CD4-positive, alpha-beta T cell treated with Interleukin-6 at 100 ng/mL for 8 hours (primary cell): ENCODE measurements at regions not wholly inside any gene's neighbourhood (a gene's known extent, or its start where the extent isn't known, plus 50 kb on each side); places are given as distances from the start of the nearest gene placed in this dataset.

ENCODE experiments used
- DNase-seq: peaks from one replicate; pipeline ENCODE4 v3.0.0-alpha.2; 2020; ENCODE audit warnings: mixed read lengths, low spot score

DNA sequence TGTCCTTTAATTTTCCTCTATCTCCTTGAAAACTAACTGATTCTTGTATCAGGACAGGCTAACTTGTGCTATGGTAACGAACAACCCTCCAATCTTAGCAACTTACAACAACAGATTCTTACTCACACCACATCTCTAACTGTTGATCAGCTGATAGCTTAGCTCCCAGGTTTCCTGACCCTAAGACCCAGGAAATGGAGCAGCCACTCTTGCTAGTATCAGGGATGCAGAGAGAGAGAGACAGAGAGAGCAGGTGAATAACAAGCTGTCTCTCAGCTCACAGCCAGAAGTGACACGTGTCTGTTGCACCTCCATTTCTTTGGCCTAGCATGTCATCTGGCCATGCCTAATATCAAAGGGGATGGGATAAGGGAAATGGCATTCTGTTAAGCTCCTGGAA lies 1289.0 kb upstream of the AUTS2 start:
- DNase-seq, result no peak

DNA sequence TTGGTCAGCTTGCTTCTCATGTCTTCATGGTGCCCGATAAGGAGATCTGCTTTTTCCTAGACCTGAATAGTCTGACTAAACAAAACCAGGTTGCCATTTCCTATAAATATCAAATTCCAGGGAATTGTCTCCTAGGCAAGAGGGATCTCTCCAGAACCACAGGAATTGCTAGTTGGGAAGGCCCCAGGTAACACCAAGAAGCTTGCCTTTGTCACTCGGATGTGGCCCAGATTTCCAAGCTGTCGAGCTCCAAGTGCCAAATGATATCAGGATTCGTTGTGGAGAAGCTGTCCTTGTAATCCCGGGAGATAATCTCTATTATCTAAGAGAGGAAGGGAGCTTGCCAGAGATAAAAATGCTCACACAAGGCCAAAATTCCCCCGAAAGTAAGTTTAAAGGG lies 1288.5 kb upstream of the AUTS2 start:
- no peak for DNase-seq

DNA sequence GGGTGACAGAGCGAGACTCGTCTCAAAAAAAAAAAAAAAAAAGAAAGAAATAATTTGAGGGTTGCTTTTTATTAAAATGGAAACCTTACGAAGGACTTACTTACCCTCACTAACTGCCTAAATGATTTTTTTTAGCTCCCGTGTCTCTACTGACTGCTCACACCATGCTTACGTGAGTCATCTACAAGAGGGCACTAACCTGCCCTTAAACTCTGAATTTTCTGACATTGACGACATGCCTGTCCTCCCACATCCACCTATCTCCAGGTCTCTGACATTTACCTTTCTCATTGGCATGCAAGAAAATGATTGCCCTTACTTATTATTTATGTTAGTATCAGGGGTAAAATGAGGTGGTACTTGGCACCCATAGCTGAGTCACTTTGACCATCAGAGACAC lies 1286.3 kb upstream of the AUTS2 start:
- DNase-seq, result no peak

DNA sequence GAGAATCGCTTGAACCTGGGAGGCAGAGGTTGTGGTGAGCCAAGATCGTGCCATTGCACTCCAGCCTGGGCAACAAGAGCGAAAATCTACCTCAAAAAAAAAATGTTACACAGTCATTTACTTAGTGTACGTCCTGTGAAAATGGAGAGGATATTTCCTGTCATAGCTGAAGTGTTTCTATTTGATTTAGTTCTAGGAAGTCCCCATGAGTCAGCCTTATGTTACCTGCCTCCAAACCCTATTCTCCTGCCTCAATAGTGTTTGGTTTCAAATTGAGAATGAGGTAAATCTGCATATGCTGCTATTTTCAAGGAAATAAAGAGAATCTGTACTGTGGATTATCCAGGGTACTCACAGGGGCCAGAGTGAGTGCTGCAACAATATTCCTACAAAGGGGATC lies 1284.5 kb upstream of the AUTS2 start:
- DNase-seq, result no peak

DNA sequence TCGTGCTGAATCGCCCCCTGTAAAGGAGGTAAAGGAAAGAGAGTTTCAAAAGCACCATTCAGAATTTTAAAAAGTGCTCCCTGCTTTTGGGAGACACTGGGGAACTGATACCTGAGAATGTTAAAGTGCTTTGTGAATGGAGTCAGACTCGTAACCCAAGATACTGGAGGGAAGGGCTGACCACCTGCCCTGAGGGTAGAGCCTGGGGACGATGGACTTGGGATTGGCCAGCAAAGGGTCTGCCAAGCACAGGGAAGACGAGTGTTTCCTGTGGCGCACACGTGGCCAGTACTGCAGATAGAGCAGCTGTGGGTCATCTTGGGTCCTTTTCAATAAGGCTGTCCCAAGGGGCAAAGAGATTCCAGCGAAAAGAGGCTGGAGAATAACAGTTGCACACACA lies 1284.1 kb upstream of the AUTS2 start:
- DNase-seq, result no peak

DNA sequence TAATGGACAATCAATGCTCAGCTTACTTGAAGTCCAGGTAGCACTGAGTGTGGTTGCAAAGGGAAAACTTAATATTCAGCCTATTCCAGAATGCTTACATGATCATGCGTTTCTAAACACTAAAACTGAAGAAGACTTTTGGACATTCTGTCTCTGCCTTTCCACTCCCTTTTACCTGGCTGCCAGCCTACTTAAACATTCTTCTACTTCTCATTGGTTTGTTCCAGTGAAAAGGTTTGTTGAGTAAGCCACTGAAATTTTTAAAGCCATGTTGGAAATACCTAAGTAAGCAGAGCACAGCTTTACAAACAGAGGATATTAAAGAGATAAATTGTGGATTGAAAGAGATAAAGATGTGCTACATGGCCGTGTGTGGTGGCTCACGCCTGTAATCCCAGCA lies 1280.8 kb upstream of the AUTS2 start:
- no peak for DNase-seq

DNA sequence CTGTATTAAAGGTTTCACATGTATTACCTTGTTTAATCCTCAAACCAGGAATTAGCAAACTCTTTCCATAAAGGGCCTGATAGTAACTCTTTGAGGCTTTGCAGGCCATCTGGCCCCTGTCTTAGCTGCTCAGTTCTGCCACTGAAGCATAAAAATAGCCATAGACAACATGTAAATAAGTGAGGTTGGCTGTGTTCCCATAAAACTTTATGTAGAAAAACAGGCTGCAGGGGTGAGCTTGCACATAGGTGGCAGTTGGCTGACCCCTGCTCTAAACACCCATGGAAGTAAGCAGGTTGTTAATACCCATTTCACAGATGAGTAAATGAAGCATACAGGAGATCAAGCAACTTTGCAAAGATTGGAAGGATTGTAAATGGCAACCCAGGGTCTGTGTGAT lies 1279.2 kb upstream of the AUTS2 start:
- no peak for DNase-seq

DNA sequence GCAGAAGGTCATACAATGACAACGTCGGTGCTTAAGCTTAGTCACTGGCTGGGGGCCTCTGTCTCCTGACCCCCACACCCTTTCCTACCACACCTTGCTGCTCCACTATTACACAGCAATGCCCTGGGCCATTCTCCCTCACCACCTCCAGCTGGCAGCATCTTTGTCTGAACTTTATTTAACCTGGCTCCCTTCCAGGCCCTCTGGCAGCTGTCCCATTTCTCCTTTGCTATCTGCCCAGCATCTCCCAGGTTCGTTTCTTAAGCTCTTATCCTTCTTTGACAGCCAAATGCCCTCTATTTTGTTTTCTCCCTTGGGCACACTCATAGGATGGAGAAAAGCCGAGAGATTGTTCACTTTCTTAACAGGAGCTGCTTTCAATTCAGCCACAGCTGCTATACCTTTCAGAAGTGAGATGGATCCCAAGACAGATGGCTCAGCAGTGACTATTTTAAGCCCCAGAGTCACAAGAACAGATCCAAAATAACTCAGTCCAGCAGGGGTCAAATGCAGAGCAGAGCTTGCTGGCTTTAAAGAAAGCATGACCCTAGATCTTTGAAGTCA lies 1277.1 kb upstream of the AUTS2 start:
- DNase-seq, result no peak

DNA sequence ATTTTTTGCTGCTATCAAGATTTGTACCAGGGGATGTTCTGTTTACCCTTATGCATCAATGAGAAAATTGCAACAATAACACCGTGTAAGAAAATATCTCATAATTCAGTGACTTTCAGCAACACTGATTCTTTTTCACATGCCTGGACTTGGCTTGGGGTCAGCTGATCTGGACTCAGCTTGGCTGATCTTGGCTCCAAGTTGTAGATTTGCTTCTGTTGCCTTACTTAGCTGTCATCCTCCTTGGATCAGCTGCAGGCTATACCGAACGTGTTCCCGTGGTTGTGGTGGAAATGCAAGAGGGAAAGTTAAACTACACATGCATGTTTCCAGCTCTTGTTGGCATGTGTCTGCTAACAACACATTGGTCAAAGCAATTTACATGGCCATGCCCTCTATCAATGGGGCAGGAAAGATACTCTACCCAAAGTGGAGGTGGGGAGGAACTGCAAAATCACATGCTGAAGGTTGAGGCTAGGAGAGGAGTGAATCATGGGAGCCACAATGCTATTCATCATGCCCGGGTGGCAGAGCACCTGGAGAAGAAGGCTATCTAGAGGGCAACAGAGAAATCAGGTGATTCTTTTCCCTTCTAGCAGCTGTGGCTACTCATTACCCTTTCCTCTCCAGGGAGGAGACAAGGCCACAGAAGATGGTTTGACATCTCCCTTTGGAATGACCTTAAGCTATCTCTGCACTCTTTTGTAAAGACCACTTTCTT lies 1276.3 kb upstream of the AUTS2 start:
- DNase-seq, result no peak

DNA sequence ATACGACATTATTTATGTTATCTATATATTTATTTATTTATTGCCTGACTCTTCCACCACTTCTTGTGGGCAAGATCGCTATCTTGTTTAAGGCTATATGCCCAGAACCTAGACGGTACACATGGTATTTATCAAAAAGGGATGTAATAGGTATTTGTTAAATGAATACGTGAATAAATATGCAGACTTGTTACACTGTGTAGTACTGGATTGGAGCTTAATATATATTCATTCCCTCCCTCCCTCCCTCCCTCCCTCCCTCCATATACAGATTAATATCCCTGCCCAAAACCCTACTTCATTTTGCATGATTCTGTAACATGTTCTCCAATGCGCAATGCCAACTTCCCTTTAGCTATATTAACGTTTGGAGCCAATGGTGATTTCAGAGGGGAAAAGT lies 1273.7 kb upstream of the AUTS2 start:
- no peak for DNase-seq

DNA sequence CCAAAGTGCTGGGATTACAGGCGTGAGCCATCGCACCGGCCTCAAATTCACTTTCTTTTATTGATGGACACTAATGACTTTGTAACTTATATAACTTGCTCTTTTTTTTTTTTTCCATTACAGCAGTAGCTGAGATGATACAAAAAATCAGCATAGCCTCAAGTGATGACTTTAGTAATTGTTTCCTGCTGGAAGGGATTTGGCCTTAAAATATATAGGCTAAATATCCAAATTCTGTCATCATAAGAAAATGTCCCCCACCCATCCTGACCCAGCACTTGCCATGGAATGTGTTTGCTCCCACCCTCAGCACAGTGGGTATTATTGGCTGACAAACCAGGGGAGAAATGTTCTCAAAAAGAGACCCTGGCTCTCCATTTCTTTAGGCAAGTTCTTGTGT lies 1264.1 kb upstream of the AUTS2 start:
- no peak for DNase-seq

DNA sequence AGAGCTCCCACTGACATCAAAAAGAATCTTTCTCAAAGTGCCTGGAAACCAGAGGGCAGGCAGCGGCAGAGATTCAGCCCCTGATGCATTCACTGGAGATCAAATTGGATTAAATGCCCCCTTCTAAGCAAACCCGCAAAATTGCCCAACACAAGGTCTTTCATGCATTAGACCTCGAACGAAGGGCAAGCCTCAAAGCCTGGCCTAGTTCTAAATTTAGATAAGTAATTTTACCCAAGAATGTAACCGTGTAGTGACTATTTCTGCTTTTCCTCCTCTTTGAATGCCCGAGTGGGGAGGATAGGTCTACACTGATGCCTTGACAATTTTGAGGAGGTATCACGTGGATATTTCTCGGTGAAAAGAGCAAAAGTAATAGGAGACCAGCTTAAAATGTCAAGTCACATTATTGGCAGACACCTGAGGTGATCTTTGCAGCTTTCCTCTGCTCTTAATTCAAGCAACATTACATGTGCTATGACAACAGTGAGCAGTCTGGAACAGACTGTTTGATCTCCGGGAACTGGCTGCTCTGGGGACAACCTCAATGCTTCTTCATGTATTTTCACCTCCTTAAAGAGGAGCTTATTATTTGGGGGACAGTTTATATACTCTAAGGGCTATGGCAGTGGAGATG lies 1263.5 kb upstream of the AUTS2 start:
- no peak for DNase-seq

DNA sequence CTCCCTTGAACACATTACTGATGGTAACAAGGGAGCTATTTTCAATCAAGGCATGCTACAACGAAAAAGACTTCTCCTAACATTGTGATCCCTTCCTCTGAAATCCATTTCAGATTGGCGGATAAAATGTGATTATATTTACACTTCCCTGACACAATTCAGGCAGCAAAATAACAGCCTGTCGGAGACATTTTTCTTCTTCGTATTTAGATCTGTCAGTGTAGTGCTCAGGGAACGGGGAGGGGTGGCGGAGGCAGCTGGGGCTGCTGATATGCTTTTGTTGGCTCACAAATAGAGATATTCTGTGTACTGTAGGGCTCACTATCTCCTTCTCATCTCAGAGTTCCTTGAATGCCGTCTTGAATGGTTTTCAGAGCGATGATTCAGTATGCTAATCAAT lies 1261.7 kb upstream of the AUTS2 start:
- DNase-seq, result no peak

DNA sequence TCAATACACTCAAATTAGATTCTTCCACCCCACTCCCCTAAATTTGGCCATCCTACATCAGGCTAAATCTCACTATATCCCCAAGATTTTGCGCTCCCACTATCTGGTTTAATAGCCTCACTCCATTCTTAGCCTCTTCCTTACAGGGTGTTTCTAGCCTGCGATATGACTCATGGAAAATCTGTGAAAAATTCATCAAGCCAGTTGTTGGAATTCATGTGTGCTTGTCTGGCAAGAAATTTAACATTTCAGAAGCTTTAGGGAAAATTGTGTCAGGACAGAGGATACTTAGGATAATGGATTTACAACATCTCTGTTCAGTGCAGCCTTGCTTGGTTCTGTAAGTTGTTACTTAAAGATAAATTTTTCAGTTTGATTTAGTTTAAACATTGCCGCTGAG lies 1249.9 kb upstream of the AUTS2 start:
- no peak for DNase-seq

DNA sequence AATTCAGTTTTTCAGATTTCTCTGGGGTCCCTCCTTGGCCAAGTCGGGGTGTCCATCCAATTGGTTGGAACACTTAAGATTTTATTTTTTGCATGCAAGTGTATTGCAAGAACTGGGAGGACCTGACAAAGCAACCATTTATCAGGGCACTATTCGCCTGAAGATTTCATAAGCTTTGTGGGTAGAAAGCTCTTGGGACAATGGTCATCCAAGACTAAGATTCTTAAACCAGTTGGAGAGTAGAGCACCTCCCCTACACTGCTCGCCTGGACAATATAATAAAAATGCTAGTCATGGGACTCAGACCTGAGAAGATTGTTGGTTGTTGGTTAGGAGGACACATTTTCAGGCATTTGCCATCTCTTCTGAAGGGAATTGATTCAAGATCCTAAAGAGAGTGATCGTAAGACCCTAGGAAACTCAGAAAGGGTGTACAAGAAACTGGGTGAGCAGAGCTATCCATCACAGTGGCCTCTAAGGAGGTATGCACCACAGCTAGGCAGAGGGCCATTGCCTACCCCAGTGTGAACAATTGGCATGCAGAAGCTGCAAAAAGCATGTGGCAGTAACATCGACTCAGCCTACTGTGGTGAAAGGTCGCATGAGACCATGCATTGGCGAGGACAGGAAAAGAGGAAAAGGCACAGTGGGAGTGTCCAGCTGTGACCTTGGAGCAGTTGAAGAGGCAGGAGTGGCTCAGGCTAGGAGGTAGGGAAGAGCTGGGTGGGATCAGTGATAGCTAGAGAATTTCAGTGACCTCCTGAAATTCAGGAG lies 1235.3 kb upstream of the AUTS2 start:
- DNase-seq, result no peak

DNA sequence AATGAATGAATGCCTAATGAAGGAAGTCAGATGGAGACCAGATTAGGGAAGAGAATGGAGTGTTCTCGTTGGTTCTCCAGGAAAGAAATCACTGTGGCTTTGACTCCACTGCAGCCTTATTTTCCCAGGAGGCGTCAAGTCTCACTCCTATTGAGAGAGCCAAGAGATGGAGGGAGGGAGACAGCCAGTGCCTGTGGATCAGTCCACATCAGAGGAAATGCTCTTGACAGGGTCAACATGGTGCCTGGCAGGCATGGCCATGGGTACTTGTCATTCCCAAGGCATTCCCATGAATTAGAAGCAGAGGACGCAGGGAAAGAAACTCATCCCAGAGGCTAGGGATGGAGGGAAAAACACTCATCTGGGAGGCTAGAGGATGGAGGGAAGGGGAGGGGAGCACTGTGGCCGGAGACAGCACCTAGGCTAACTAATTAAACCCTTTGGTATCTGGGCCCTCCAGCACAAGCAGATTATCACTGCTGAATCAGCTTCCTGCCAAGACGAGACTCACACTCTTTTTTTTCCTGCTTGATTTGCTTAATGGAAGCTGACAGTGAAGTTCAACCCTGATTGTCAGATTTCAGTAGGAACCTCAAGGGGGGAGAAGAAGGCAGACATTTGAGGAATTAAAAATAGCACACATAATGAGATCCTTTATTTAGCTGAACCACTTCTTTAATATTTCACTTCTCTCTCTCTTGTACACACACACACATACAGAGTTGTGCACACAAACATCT lies 1233.2 kb upstream of the AUTS2 start:
- DNase-seq, result no peak

DNA sequence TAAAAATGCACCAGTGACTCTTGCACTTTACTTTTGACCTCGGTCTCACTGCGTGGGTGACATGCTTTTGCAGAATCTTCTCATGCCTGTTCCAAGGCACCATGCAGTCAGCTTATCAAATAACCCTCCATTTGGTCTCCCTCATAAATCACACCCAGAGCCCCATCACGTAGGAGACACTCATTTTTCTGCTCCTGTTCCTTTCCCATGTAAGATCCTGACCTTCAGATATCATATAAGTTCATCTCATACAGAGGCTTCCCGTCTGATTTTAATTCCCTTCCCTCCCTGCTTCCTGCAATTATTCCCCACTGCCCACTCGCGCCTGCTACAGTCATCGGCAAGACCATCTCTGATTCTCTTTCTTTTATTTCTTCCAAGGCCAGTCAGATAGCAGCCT lies 1226.3 kb upstream of the AUTS2 start:
- no peak for DNase-seq

DNA sequence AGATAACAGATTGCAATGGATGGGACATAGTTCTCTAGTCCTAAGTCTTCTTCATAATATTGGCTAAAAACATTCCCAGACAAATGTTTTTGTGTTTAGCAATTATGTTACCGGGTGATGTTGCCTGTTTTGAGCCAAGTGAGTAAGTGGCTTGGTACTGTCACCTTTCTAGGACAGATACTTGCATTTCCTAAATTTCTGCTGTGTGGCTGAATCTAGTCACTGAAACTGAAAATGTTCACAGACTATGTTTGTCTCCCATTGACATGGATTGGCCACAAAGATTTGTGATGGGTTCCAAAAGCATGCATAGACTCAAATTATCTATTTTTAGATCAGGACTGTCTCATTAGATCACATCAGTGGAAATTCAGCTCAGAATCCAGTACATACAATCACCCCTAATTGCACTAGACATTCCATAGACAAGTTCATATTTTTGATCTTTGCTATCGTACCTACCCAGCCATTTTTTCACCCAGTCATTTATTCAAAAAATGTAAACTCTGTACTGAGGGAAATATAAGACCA lies 1222.1 kb upstream of the AUTS2 start:
- no peak for DNase-seq

DNA sequence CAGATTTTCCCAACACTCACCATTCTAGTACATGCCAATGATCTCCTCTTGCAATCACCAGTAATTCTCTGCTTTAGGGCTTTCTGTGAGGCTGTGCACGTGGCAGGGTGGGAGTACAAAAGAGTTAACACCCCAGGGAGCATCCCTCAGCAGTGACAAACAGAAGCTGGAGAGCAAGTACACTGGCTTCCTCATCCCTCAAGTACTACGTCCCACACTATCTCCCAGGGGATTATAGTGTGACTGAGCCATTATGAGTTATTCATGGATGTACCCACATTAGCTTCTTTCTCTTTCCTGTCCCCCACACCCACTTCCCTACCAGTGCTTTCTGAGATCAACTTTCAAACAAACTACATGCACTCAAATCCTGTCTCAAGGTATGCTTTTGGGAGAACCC lies 1216.5 kb upstream of the AUTS2 start:
- no peak for DNase-seq

DNA sequence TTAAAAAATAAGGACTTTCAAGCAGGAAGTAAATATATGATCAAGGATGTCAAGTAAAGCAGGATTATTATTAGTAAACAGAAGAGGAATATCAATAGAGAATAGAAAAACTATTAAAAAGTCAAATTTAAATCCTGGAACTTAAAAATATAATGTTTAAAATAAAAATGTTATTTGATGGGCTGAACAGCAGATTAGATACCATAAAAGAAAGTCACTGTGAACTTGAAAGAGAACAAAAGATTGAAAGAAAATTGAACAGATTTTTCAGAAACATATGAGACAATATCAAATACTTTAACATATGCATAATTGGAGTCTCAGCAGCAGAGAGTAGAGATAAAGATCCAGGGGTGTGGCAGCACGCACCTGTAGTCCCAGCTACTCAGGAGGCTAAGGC lies 1213.7 kb upstream of the AUTS2 start:
- no peak for DNase-seq

DNA sequence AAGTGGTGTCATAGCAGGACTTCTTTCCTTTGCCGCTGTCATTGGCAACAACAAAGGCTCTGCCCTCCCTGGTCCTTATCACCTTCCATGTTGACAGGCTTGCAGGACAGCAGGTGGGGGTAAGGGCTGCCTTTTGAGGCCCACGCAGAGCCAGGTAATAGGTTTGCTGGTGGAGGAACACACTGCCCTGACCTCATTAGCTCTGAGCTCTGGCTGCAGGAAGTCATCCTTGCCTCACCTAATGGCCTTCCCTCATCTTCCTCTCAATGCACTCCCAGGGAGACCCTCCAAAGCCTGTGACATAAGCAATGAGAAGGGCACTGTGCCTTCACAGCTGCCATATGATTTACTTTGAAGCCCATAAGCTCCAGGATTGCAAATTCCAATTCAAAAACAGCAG lies 1205.2 kb upstream of the AUTS2 start:
- no peak for DNase-seq

DNA sequence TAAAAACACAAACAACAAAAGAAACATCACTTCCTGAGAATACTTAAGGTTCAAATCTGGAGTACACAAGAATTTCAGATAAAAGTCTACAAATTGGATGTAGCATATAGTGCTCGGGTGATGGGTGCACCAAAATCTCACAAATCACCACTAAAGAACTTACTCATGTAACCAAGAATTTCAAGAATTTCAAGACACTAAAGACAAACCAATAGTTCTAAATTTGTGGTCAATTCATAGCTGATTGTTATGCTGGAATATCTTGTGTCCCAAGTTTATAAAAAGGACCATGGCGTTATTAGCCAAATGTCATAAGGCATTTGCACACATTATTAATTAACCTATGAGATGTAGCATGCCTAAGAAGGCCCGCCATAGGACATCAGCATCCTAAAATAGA lies 1204.1 kb upstream of the AUTS2 start:
- no peak for DNase-seq
